ENCODE measurements at regions not wholly inside any gene's neighbourhood (a gene's known extent, or its start where the extent isn't known, plus 50 kb on each side); places are given as distances from the start of the nearest gene placed in this dataset.
A peak's percentile ranks its signal among the peaks of the same experiment; 100 is the strongest.

DNA sequence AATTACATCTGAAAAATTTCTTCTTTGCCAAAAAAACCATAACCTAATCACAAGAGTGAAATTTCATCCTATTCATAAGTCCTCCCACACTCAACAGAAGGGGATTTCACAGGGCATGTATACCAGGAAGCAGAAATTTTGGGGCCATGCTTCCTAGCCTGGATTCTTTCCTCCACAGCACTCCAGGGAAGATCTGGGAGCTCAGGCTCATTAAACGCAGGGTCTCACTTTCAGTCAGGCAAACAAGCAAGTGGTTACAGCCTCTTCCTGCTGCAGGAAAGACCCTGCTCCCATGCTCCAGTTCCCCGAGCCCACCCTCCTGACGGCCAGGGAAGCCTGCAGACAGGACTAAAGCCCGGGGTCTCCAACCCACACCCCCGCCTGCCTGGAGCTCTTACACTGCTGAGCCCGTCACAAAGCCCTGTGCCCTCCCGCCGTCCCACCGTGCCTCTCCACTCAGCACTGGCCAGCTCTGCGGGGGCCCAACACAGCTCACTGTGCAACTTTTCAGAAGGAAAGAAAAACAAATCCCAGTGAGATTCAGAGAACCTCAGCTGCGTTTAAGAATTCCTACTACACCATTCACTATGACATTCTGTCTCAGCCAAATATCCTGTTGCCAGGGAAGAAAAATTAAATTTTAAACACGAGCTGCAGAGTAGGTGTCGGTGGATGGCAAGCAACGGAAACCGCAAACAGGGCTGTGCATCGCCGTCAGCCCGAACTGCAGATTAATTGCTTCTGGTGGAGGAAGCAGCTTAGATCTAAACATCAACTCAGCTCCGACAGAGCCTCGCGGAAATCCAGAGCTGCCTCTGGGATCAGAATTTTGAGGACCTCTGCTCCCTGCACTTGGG, 106.7 kb upstream of the SFSWAP start:
- Mint-ChIP-seq H3K27me3 (ENCODE audit: low read depth, poor library complexity) (peaks cover 21% of the 10 kb centered on the region), H3K4me1 (peaks cover 39% of the 10 kb centered on the region), H3K4me3 (peak overlapping the region; percentile 44), H3K27ac (peak overlapping the region; percentile 96), H3K36me3 (ENCODE audit: low read depth) (no peaks in the 10 kb centered on the region), H3K9me3 (no peaks in the 10 kb centered on the region)
- TF ChIP-seq, protein P1, sequence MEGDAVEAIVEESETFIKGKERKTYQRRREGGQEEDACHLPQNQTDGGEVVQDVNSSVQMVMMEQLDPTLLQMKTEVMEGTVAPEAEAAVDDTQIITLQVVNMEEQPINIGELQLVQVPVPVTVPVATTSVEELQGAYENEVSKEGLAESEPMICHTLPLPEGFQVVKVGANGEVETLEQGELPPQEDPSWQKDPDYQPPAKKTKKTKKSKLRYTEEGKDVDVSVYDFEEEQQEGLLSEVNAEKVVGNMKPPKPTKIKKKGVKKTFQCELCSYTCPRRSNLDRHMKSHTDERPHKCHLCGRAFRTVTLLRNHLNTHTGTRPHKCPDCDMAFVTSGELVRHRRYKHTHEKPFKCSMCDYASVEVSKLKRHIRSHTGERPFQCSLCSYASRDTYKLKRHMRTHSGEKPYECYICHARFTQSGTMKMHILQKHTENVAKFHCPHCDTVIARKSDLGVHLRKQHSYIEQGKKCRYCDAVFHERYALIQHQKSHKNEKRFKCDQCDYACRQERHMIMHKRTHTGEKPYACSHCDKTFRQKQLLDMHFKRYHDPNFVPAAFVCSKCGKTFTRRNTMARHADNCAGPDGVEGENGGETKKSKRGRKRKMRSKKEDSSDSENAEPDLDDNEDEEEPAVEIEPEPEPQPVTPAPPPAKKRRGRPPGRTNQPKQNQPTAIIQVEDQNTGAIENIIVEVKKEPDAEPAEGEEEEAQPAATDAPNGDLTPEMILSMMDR (IDR thresholded peaks at IDR 0.05) = no peak
- peak; percentile 37 for DNase-seq

- Mint-ChIP-seq H3K36me3 (ENCODE audit: low read depth) (no peaks in the 10 kb centered on the region), H3K27ac (no peak overlapping the region), H3K9me3 (no peaks in the 10 kb centered on the region), H3K4me3 (no peak overlapping the region), H3K4me1 (peaks cover 39% of the 10 kb centered on the region), H3K27me3 (ENCODE audit: low read depth, poor library complexity) (peaks cover 28% of the 10 kb centered on the region)
- no peak for DNase-seq
- TF ChIP-seq, protein P1 (IDR thresholded peaks at IDR 0.05) = no peak
Observed at GRCh38 chr12:131604859-131605258, 106.0 kb upstream of the SFSWAP start.

- Mint-ChIP-seq H3K27me3 (ENCODE audit: low read depth, poor library complexity) (peaks cover 31% of the 10 kb centered on the region), H3K27ac (peak overlapping the region; percentile 64), H3K4me3 (no peak overlapping the region), H3K36me3 (ENCODE audit: low read depth) (no peaks in the 10 kb centered on the region), H3K4me1 (peaks cover 39% of the 10 kb centered on the region), H3K9me3 (no peaks in the 10 kb centered on the region)
- TF ChIP-seq, protein P1 (IDR thresholded peaks at IDR 0.05) = no peak
- no peak for DNase-seq
Observed at GRCh38 chr12:131605304-131605829, 105.5 kb upstream of the SFSWAP start.

DNA sequence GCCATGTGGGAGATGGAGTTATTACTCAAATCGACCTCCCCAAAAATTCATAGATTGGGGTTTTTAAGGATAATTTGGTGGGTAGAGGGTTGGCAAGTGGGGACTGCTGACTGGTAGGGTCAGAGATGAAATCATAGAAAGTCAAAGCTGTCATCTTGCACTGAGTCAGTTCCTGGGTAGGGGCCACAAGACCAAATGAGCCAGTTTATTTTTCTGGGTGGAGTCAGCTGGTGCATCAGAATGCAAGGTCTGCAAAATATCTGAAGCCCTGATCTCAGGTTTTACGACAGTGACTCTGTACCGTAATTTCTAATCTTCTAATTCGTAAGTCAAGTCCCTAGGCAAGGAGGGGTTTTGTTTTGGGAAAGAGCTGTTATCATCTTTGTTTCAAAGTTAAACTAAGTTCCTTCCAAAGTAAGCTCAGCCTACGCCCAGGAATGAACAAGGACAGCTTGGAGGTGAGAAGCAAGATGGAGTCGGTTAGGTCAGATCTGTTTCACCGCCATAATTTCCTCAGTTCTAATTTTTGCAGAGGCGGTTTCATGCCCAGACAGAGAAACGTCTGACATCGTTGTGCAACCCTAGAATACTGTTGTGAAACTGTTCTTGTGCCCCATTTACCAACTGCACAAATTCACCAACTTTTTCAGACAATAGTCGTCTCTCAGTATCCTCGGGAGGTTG, 104.5 kb upstream of the SFSWAP start:
- DNase-seq = no peak
- H3K27ac Mint-ChIP-seq = no peak overlapping the region
- no peaks in the 10 kb centered on the region for H3K9me3 Mint-ChIP-seq
- no peaks in the 10 kb centered on the region for H3K36me3 Mint-ChIP-seq (ENCODE audit: low read depth)
- H3K4me3 Mint-ChIP-seq = no peak overlapping the region
- peaks cover 39% of the 10 kb centered on the region for H3K4me1 Mint-ChIP-seq
- peaks cover 38% of the 10 kb centered on the region for H3K27me3 Mint-ChIP-seq (ENCODE audit: low read depth, poor library complexity)
- TF ChIP-seq, protein P1 (IDR thresholded peaks at IDR 0.05) = no peak

GRCh38 chr12:131607658-131608447, 103.0 kb upstream of the SFSWAP start:
- Mint-ChIP-seq H3K27me3 (ENCODE audit: low read depth, poor library complexity) (peaks cover 34% of the 10 kb centered on the region), H3K9me3 (no peaks in the 10 kb centered on the region), H3K36me3 (ENCODE audit: low read depth) (no peaks in the 10 kb centered on the region), H3K4me3 (no peak overlapping the region), H3K27ac (no peak overlapping the region), H3K4me1 (peaks cover 31% of the 10 kb centered on the region)
- DNase-seq = no peak
- TF ChIP-seq, protein P1 (IDR thresholded peaks at IDR 0.05) = no peak
